NB4 (cell line): ENCODE measurements at regions not wholly inside any gene's neighbourhood (a gene's known extent, or its start where the extent isn't known, plus 50 kb on each side); places are given as distances from the start of the nearest gene placed in this dataset.
"Not testable (repeated sequence)": the region's sequence is repeated elsewhere in the genome, so short reads cannot be mapped to it uniquely, and the experiment has no call there.

Experiments
- MYC ChIP-seq: IDR thresholded peaks from 2 replicates; pipeline ENCODE4 v1.6.1; 2011; ENCODE audit warnings: low read depth, low read length
- POLR2A ChIP-seq: IDR thresholded peaks from 2 replicates; pipeline ENCODE4 v1.6.1; 2011; ENCODE audit warnings: mild to moderate bottlenecking; ENCODE audit not compliant: insufficient read length; ENCODE audit errors: extremely low read depth
- TF ChIP-seq, protein P1 (sequence below): IDR thresholded peaks from 2 replicates; pipeline ENCODE4 v1.6.1; 2011; ENCODE audit warnings: low read depth, low read length
- TF ChIP-seq, protein P2 (sequence below): IDR thresholded peaks from one replicate; pipeline ENCODE4 v1.5.1; 2012; ENCODE audit warnings: low read depth, low read length

DNA sequence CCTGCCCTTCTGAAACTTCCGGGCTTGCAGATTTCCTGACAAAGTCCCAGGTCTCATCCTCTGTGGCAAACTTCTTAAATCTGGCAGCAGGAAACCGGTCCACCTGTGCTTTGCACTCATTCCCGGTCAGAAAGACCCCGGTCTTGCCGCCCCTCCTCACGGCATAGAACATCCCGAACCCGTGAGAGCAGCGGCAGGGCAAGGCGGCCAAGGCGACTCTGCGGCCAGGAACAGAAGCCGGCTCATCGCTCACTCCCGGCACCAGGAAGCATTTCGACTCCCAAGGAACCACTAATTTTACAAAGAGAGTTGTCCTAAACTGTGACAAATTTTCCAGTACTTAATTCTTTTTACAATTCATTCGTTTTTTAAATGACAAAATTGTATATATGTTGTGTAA, 140.3 kb downstream of the USP22 start:
- TF ChIP-seq, protein P1, sequence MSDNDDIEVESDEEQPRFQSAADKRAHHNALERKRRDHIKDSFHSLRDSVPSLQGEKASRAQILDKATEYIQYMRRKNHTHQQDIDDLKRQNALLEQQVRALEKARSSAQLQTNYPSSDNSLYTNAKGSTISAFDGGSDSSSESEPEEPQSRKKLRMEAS: not testable (repeated sequence)
- TF ChIP-seq POLR2A, MYC: not testable (repeated sequence)
- TF ChIP-seq, protein P2, sequence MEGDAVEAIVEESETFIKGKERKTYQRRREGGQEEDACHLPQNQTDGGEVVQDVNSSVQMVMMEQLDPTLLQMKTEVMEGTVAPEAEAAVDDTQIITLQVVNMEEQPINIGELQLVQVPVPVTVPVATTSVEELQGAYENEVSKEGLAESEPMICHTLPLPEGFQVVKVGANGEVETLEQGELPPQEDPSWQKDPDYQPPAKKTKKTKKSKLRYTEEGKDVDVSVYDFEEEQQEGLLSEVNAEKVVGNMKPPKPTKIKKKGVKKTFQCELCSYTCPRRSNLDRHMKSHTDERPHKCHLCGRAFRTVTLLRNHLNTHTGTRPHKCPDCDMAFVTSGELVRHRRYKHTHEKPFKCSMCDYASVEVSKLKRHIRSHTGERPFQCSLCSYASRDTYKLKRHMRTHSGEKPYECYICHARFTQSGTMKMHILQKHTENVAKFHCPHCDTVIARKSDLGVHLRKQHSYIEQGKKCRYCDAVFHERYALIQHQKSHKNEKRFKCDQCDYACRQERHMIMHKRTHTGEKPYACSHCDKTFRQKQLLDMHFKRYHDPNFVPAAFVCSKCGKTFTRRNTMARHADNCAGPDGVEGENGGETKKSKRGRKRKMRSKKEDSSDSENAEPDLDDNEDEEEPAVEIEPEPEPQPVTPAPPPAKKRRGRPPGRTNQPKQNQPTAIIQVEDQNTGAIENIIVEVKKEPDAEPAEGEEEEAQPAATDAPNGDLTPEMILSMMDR: not testable (repeated sequence)
